ENCODE measurements at regions not wholly inside any gene's neighbourhood (a gene's known extent, or its start where the extent isn't known, plus 50 kb on each side); places are given as distances from the start of the nearest gene placed in this dataset.

GRCh38 chr10:61188691-61189090 lies 244.7 kb upstream of the RHOBTB1 start:
- DNase-seq (ENCODE audit: low spot score): no peak

- no peak for DNase-seq (ENCODE audit: low spot score)
These were observed 244.1 kb upstream of the RHOBTB1 start for GRCh38 chr10:61188101-61188500.

GRCh38 chr10:61187601-61188000 lies 243.6 kb upstream of the RHOBTB1 start:
- no peak for DNase-seq (ENCODE audit: low spot score)

GRCh38 chr10:61186408-61186807 lies 242.4 kb upstream of the RHOBTB1 start:
- DNase-seq (ENCODE audit: low spot score): no peak

- DNase-seq (ENCODE audit: low spot score): no peak
These were observed 240.4 kb upstream of the RHOBTB1 start for GRCh38 chr10:61184429-61184828.

- no peak for DNase-seq (ENCODE audit: low spot score)
These were observed 240.0 kb upstream of the RHOBTB1 start for GRCh38 chr10:61183967-61184366.

- no peak for DNase-seq (ENCODE audit: low spot score)
These were observed 237.8 kb upstream of the RHOBTB1 start for GRCh38 chr10:61181832-61182231.

GRCh38 chr10:61179771-61180170 lies 235.8 kb upstream of the RHOBTB1 start:
- DNase-seq (ENCODE audit: low spot score): no peak

- DNase-seq (ENCODE audit: low spot score): no peak
These were observed 232.4 kb upstream of the RHOBTB1 start for GRCh38 chr10:61176424-61176823.

- no peak for DNase-seq (ENCODE audit: low spot score)
These were observed 231.3 kb upstream of the RHOBTB1 start for GRCh38 chr10:61175316-61175715.

- DNase-seq (ENCODE audit: low spot score): no peak
These were observed 229.5 kb upstream of the RHOBTB1 start for GRCh38 chr10:61173450-61173849.

- DNase-seq (ENCODE audit: low spot score): no peak
These were observed 228.4 kb upstream of the RHOBTB1 start for GRCh38 chr10:61172182-61172926.

- no peak for DNase-seq (ENCODE audit: low spot score)
These were observed 226.6 kb upstream of the RHOBTB1 start for GRCh38 chr10:61170594-61170993.

GRCh38 chr10:61169294-61169693 lies 225.3 kb upstream of the RHOBTB1 start:
- no peak for DNase-seq (ENCODE audit: low spot score)

GRCh38 chr10:61166489-61166888 lies 222.5 kb upstream of the RHOBTB1 start:
- no peak for DNase-seq (ENCODE audit: low spot score)

- DNase-seq (ENCODE audit: low spot score): no peak
These were observed 222.1 kb upstream of the RHOBTB1 start for GRCh38 chr10:61166065-61166464.

GRCh38 chr10:61164458-61165160 lies 220.6 kb upstream of the RHOBTB1 start:
- no peak for DNase-seq (ENCODE audit: low spot score)

GRCh38 chr10:61163403-61163802 lies 219.4 kb upstream of the RHOBTB1 start:
- DNase-seq (ENCODE audit: low spot score): no peak

- DNase-seq (ENCODE audit: low spot score): no peak
These were observed 216.3 kb upstream of the RHOBTB1 start for GRCh38 chr10:61160253-61160652.

GRCh38 chr10:61159253-61159652 lies 215.3 kb upstream of the RHOBTB1 start:
- DNase-seq (ENCODE audit: low spot score): no peak

GRCh38 chr10:61157182-61157581 lies 213.2 kb upstream of the RHOBTB1 start:
- no peak for DNase-seq (ENCODE audit: low spot score)

- DNase-seq (ENCODE audit: low spot score): no peak
These were observed 209.8 kb upstream of the RHOBTB1 start for GRCh38 chr10:61153771-61154170.

- no peak for DNase-seq (ENCODE audit: low spot score)
These were observed 207.1 kb upstream of the RHOBTB1 start for GRCh38 chr10:61151059-61151458.

- DNase-seq (ENCODE audit: low spot score): no peak
These were observed 204.5 kb upstream of the RHOBTB1 start for GRCh38 chr10:61148451-61148850.
